NCI-H1048 (cell line): ENCODE measurements at regions not wholly inside any gene's neighbourhood (a gene's known extent, or its start where the extent isn't known, plus 50 kb on each side); places are given as distances from the start of the nearest gene placed in this dataset.

Experiments used
- DNase-seq: peaks from one replicate; lab custom pipeline; 2025; lab: John Stamatoyannopoulos, UW

- DNase-seq, result no peak
Observed at GRCh38 chr1:106964495-106964894, 92.0 kb upstream of the PRMT6 start.

GRCh38 chr1:106968644-106969043, 87.8 kb upstream of the PRMT6 start:
- DNase-seq, result no peak

GRCh38 chr1:106969731-106970130, 86.7 kb upstream of the PRMT6 start:
- DNase-seq, result no peak

- no peak for DNase-seq
Observed at GRCh38 chr1:106972074-106972473, 84.4 kb upstream of the PRMT6 start.

GRCh38 chr1:106975944-106976343, 80.5 kb upstream of the PRMT6 start:
- no peak for DNase-seq

DNA sequence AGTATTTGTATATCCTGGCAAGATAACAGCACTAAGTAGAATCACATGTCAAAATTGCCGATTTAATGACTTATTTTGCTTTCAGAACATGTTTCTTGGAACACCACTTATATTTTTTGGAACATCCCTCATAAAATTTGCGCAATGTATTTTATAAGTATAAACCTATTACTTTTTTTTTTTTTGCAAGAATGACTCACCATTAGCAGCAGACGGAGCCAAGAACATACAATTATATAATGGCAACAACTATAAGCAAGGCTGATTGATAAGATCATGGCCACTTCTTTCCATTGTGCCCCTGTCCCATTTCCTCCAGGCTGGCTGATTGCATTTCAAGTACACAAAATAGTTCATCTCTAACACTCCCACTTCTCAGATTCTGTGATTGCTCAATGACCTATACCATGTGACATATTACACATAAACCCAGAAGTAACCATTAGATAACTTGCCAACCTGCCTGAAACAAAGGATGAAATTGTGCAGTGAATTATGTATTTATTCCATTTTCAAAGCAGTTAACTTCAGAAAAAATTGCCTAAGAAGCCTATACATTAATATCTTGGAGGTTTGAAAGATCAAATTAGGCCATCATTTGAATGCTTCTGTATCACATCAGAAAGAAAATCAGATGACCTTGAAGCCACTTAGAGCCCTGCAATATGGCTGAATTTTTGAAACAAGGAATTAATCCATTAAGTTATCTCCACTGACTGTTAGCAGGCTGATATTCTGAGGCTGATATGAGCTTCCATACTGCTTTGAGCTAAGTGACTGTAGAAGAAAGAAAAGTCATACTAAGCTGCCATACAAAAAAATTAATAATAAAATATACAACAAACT, 77.8 kb upstream of the PRMT6 start:
- DNase-seq, result no peak

DNA sequence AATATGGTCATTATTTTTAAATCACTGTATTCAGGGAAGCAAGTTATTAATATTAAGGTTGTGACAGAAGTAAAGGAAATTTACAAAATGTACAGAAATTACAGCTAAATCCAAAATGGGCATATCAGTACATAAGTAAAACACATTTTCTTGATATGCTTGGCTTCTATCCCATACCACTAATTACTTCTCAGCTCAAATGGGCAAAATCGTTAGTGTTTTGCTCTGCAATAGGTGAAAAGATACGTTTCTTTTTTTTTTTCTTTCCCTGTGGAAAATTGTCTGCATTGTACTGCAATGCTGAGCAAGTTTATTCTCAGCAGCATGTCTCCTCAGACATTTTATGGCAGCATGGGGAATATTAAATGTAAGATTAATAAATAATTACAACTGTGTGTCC, 77.1 kb upstream of the PRMT6 start:
- no peak for DNase-seq

GRCh38 chr1:106980121-106980520, 76.4 kb upstream of the PRMT6 start:
- no peak for DNase-seq

GRCh38 chr1:106984801-106985200, 71.7 kb upstream of the PRMT6 start:
- DNase-seq, result no peak

DNA sequence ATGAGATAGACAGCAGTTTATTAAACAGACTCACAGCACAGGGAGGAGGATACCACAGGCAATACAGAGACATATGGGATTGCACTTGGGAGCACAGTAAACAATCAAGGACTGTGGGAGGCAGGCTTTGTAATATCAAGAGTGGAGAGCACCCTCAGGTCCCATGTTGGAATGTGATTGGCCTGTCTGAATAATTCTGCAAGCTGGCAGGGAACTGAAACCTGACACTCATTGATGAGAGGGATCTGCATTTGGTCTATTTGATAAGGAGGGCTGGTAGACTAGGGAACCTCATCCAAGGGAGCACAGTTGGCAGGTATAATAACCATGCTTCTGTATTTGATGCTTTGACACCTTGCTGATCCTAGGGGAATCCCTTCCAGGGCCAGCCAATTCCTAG, 69.9 kb upstream of the PRMT6 start:
- DNase-seq, result no peak

DNA sequence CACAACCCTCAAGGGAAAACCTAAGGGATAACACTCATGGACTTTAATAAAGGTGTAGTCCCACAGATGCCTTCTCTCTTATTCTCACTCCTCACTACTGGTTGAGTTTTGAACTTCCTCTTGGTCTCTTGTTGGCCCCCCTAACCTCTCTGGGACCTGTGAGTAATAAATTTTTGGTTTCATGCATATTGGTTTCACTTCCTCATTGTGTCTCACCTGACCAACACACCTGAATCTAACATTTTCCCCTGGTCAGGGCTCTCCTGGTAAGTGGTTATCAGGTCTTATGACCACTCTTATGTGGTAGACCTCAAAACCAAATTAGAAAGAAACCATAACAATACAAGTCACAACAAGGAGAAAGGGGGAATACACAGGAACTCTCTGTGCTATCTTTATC, 60.5 kb upstream of the PRMT6 start:
- no peak for DNase-seq

- no peak for DNase-seq
Observed at GRCh38 chr1:106998431-106999002, 58.0 kb upstream of the PRMT6 start.

DNA sequence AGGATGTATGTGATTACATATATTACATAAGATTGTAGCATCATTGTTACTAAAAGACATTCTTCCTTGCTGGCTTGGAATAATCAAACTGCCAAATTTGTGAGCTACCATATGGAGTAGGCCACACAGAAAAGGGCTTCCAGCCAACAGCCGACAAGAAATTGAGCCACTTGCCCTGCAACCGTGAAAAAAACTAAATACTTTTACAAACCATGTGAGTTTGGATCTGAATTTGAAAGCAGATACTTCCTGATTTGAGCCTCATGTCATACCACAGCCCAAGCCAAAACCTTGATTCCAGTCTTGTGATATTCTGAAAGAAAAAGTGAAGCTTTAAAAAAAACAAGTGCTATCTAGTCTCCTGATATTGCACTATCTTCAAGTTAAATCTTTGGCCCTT, 55.6 kb upstream of the PRMT6 start:
- DNase-seq, result no peak

DNA sequence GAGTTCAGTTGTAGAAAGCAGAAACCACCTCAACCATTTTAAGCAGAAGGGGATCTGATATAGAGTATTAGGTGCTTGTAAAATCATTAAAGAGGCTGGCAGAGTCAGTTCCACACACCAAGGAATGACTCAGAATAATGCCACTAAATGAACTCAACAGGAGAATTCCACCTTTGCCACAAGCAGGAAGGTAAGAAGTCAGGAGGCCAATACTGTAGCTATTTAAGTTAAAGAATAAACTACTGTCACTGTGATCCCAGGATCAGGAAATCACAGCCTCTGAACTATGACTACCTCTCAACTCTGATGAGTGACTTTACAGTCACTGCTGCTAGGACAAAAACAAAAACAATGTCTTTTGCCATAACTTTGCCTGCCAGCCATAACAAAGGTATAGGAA, 52.5 kb upstream of the PRMT6 start:
- DNase-seq, result no peak

DNA sequence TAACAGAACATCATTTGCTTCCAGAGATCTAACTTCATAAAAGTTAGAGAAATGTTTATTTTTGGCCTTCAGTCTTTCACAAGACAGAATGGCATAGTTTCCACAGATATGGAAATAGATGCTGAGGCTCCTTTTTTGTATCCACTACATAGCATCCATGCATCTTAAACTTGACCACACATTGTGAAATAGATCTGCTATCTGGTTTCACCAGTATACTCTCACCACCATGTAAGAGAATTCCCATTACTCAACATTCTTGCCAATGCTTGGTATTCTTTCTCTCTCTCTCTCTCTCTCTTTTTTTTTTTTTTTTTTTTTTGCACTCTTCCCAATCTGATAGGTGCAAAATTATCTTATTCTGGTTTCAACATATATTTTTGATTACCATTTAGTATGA, 52.1 kb upstream of the PRMT6 start:
- DNase-seq, result no peak
